ENCODE measurements at regions not wholly inside any gene's neighbourhood (a gene's known extent, or its start where the extent isn't known, plus 50 kb on each side); places are given as distances from the start of the nearest gene placed in this dataset.
"Not testable (repeated sequence)": the region's sequence is repeated elsewhere in the genome, so short reads cannot be mapped to it uniquely, and the experiment has no call there.

GRCh38 chr21:8428668-8429456 lies 2092.5 kb upstream of the TPTE start:
- not testable (repeated sequence) for H3K4me1 ChIP-seq; H3K27ac ChIP-seq; H3K9me3 ChIP-seq (replicated peaks); DNase-seq; H3K36me3 ChIP-seq; H3K27me3 ChIP-seq; H3K4me3 ChIP-seq

- H3K9me3 ChIP-seq (replicated peaks); H3K4me1 ChIP-seq; H3K36me3 ChIP-seq; H3K27ac ChIP-seq; DNase-seq; H3K27me3 ChIP-seq; H3K4me3 ChIP-seq: not testable (repeated sequence)
Measured at GRCh38 chr21:8434710-8435109, 2086.7 kb upstream of the TPTE start.

GRCh38 chr21:8443093-8443492 lies 2078.3 kb upstream of the TPTE start:
- H3K4me3 ChIP-seq; H3K27ac ChIP-seq; DNase-seq; H3K4me1 ChIP-seq; H3K9me3 ChIP-seq (replicated peaks); H3K36me3 ChIP-seq; H3K27me3 ChIP-seq: not testable (repeated sequence)

DNA sequence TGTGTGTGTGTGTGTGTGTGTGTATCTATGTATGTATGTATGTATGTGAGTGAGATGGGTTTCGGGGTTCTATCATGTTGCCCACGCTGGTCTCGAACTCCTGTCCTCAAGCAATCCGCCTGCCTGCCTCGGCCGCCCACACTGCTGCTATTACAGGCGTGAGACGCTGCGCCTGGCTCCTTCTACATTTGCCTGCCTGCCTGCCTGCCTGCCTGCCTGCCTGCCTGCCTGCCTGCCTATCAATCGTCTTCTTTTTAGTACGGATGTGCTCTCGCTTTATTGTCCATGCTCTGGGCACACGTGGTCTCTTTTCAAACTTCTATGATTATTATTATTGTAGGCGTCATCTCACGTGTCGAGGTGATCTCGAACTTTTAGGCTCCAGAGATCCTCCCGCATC lies 2071.6 kb upstream of the TPTE start:
- DNase-seq = not testable (repeated sequence)

GRCh38 chr21:8455279-8456128 lies 2065.9 kb upstream of the TPTE start:
- not testable (repeated sequence) for H3K27ac ChIP-seq; H3K27me3 ChIP-seq; DNase-seq; H3K9me3 ChIP-seq (replicated peaks); H3K36me3 ChIP-seq; H3K4me1 ChIP-seq; H3K4me3 ChIP-seq

More for the DNA sequence above, 2071.6 kb upstream of the TPTE start:
- H3K27ac ChIP-seq; H3K27me3 ChIP-seq; H3K4me1 ChIP-seq; H3K36me3 ChIP-seq; H3K4me3 ChIP-seq; H3K9me3 ChIP-seq (replicated peaks): not testable (repeated sequence)

DNA sequence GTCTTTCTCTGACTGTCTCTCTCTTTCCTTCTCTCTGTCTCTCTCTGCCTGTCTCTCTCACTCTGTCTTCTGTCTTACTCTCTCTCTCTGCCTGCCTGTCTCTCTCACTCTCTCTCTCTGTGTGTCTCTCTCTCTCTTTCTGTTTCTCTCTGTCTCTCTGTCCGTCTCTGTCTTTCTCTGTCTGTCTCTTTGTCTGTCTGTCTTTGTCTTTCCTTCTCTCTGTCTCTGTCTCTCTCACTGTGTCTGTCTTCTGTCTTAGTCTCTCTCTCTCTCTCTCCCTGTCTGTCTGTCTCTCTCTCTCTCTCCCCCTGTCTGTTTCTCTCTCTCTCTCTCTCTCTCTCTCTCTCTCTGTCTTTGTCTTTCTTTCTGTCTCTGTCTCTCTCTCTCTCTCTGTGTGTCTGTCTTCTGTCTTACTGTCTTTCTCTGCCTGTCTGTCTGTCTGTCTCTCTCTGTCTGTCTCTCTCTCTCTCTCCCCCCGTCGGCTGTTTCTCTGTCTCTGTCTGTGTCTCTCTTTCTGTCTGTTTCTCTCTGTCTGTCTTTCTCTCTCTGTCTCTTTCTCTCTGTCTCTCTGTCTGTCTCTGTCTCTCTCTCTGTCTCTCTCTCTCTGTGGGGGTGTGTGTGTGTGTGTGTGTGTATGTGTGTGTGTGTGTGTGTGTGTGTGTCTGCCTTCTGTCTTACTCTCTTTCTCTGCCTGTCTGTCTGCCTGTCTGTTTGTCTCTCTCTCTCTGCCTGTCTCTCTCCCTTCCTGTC lies 2056.8 kb upstream of the TPTE start:
- H3K36me3 ChIP-seq; H3K4me1 ChIP-seq; H3K27ac ChIP-seq; H3K9me3 ChIP-seq (replicated peaks); DNase-seq; H3K27me3 ChIP-seq; H3K4me3 ChIP-seq: not testable (repeated sequence)

- not testable (repeated sequence) for H3K9me3 ChIP-seq (replicated peaks); H3K27ac ChIP-seq; DNase-seq; H3K4me1 ChIP-seq; H3K27me3 ChIP-seq; H3K4me3 ChIP-seq; H3K36me3 ChIP-seq
Measured at GRCh38 chr21:8466642-8467041, 2054.7 kb upstream of the TPTE start.
